A673 (cell line): ENCODE measurements at regions not wholly inside any gene's neighbourhood (a gene's known extent, or its start where the extent isn't known, plus 50 kb on each side); places are given as distances from the start of the nearest gene placed in this dataset.

ENCODE experiments used
- EZH2 ChIP-seq: fragments of 200-600 bp; sonication (generic); IDR thresholded peaks from 2 replicates; pipeline ENCODE4 v1.6.1; 2017; ENCODE audit warnings: borderline replicate concordance, low read depth, mild to moderate bottlenecking, mixed read lengths, antibody characterized with exemption, low read length; ENCODE audit not compliant: poor library complexity, severe bottlenecking
- TF ChIP-seq, protein P1 (sequence below): fragments of 300-800, 200-600 bp; sonication (generic); conservative IDR thresholded peaks from 2 replicates; pipeline ENCODE4 v1.5.1; 2017; ENCODE audit warnings: low read depth, mild to moderate bottlenecking, antibody characterized with exemption, low read length, moderate library complexity, mixed read lengths

- TF ChIP-seq, protein P1, sequence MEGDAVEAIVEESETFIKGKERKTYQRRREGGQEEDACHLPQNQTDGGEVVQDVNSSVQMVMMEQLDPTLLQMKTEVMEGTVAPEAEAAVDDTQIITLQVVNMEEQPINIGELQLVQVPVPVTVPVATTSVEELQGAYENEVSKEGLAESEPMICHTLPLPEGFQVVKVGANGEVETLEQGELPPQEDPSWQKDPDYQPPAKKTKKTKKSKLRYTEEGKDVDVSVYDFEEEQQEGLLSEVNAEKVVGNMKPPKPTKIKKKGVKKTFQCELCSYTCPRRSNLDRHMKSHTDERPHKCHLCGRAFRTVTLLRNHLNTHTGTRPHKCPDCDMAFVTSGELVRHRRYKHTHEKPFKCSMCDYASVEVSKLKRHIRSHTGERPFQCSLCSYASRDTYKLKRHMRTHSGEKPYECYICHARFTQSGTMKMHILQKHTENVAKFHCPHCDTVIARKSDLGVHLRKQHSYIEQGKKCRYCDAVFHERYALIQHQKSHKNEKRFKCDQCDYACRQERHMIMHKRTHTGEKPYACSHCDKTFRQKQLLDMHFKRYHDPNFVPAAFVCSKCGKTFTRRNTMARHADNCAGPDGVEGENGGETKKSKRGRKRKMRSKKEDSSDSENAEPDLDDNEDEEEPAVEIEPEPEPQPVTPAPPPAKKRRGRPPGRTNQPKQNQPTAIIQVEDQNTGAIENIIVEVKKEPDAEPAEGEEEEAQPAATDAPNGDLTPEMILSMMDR, result no peak
- no peak for TF ChIP-seq EZH2
Measured at GRCh38 chr12:128164533-128164932, 102.4 kb upstream of the TMEM132C start.
